HG03460 (cell line): ENCODE measurements at regions not wholly inside any gene's neighbourhood (a gene's known extent, or its start where the extent isn't known, plus 50 kb on each side); places are given as distances from the start of the nearest gene placed in this dataset.

ENCODE experiments used
- ATAC-seq: cut with Tn5 transposase; IDR thresholded peaks from one replicate; pipeline ENCODE4 v1.9.1; 2021; ENCODE audit not compliant: unreplicated experiment

DNA sequence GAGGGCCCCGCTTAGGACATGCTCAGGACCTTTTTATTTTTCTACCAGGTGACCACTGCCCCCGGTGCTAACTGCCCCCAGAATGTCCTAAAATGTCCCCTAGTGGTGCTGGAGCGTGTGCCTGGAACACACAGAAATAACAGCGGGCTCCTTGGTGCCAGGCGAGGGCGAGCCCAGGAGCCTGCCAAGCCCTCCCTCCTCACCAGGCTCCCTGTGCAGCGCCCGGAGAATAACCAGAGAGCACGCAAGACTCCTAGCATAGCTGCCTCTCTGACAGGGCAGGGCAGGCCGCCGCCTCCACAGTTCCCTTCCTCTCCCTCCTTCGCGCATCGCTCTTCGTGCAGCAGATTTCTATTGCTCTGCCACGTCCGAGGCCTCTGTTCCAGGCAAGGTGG, 84.3 kb upstream of the ZNF516 start:
- no peak for ATAC-seq

DNA sequence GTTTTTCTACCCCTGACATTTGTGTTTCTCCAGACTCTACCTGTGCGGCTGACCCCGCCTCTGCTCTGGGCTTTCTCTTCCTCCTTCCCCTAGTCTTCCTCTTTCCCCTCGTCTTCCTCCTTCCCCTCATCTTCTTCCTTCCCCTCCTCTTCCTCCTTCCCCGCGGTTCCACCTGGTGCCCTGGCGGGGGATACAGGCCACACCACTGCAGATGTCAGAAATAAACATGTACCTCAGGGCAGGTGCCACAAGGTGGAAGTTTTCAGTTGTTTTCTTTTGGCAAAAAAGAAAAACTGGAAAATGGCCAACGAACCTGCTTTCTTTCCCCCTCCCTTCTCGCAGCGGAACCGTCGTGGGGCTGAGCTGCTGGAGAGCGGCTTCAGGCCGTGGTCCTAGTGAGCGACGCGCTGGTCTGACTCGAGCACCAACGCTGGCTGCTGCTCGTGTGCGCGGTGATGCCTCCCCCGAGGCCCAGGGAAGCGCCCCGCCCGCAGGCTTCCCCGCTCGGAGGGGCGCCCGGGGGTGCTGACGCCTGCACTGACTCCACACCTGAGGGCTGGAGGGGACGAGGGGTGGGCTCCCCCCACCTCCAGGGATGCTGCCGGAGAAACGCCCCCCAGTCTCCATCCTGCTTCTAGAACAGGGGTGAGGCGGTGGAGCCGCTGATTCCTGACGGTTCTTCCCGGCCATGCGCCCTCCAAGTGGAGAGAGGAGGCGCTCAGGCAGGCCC, 83.7 kb upstream of the ZNF516 start:
- ATAC-seq = no peak

DNA sequence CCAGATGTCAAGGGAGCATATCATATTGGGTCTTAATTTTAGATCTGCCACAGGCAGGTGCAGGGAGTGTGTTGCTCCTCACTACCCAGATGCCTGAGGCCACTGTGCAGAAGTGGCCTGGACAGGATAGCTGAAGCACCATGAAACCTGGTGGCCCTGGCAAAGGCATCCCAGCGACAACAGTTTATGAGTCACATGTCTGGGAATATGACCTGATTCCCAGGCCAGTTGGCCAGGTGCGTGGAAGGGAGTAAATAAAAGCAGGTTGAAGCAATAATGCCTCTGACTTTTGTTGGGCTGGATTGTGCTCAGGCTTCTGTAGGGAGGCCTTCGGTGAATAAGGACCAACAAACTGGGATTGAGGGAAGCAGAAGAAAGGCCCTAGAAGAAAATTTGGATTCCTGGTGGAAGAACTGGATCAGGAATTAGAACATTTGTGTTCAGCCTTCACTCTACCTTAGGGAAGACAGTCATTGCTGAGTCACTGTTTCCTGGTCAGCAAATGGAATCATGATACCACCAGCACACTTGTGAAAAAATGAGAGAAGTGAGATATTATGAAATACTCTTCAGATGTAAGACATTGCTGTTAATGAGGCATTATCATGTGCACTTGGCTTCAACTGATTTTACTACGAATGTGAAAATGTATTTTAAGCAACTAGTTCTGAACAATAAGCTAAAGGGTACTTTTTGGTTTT, 78.4 kb upstream of the ZNF516 start:
- no peak for ATAC-seq

DNA sequence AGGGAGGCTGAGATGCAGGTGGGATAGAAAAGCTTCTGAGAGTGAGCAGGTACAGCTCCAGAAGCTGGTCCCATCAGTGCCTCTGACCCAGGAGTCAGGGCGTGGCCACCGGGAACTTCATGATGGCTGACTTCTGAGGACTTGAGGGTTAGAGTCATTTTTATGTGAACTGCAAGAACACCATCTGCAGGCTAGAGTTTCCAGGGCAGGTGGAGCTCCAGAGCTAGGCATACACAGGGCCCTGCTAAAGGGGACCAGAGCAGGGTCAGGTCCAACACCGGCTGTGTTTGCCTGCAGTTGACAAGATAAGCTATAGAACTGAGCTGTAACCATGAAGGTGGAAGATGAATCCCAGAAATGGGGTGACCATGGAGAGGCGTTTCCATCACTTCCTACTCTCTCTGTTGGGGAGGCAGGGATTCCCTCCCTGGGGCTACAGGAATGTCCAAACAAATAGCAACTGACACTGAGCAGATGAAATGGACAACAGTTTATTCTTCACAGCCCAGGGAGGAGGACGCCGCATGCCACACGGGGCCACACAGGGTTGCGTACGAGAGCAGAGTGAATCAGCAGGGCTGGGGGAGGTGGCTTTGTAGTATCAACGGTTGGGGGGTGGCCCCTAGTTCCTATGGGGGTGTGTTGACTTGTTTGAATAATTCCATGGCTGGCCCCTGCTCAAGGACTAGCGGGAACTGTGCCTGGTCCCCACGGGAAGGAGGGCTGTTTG, 77.6 kb upstream of the ZNF516 start:
- ATAC-seq = no peak

DNA sequence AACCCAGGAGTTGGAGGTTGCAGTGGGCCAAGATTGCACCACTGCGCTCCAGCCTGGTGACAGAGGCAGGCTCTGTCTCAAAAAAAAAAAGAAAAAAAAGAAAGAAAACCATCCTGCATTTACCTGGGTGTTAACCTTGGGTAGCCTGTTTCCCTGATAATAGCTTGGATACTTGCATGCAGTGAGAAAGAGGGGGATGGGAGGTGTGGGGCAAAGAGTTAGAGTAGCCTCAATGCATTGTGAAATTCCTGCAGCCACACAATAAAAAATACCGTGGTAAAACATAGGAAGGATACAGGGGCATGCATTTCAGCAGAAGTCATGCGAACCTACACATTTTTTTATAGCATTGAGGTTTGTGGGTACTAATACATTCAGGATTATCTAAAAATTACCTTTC, 76.6 kb upstream of the ZNF516 start:
- no peak for ATAC-seq

DNA sequence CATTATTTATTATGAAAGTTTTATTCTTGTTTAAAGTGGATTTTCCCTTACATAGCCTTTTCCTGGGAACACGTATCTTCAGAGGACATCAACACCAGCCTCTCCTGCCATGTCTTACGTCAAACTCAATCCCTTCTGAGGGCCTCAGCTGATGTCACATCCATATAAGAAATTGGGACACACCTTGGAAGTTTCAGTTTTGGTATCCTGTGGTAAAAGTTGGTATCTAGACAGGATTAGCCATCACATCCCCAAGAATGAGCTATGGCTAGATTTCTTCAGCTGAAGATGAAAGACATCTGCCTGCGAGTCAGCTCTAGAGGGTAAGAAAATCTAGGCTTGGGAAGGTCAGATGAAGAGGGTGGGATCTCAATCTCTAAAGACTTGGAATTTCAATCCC, 75.8 kb upstream of the ZNF516 start:
- ATAC-seq = no peak

DNA sequence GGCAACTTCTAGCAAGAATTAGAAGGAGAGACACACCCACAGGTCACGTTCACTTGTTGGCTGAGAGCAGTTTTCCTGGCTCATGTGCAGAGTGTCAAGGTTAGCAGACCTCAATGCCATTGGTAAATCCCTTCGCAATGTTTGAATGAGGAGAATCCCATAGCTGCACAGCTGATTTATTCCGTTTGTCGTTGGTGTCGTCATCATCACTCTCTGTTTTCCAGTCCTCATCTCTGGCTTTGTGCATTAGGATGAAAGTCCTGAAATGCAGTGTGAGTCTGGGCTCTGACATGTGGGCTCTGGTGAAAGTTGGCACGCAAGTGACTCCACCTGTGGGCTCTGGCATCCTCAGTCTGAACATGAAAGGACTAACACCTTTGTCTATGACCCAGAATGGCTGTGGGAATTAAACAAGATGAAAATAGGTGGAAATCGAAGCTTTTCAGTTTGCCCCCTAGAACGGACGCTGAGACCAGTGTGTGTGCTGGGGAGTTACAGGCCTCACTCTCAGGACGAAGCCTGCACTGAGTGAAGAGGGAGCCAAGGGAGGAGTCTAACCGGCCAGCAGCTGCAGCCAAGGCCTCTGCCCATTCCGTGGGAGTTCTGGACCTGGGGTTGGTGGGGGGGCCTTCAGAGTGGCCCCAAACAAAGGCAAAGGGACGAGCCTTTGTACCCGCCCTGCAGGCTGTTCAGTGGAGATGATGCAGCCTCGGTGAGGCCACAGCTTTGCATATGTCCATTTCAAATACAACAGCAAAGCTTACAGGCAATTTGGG, 74.8 kb upstream of the ZNF516 start:
- no peak for ATAC-seq

DNA sequence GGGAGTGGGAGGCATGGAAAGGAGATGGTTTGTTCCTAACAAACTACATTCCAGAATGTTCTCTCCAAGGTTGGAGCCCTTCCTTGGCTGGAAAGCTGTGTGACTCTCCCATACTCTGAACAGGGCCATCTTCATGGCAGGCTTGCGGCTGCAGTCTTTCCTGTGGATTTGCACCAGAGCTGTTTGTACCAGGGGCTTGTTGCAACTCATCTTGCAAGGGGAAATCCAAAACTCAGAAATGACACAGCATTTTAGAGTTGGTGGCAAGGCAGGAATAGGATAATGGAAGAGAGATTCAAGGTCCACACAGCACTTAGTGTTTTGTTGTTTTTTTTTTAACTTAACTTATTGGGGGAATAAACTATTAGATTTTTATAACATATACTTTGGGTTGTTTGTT, 73.7 kb upstream of the ZNF516 start:
- no peak for ATAC-seq

DNA sequence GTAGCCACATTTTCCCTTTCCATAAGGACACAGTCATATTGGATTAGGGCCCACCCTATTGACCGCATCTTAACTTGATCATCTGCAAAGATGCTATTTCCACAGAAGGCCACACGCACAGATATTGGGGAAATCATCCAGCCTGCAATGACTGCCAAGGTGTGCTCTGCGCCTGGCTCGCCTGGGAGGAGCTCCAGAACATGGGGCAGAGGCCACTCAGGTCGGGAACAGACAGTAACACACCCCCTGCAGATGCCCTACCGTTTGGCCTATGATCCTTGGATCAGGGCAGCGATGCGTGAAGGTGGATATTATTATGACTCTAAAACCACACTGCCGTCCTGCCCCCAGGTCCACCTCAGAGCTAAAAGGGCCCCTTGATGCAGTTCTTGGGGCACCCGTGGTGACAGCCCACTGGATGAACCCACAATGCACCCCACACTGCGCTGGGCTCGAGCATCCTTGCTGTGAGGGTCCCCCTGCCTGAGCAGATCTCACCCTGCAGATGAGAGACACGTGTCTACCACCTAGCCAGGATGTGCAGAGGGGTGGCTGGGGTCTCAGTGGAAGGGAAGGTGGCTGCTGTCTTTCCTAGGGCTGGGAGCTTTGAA, 72.9 kb upstream of the ZNF516 start:
- no peak for ATAC-seq

DNA sequence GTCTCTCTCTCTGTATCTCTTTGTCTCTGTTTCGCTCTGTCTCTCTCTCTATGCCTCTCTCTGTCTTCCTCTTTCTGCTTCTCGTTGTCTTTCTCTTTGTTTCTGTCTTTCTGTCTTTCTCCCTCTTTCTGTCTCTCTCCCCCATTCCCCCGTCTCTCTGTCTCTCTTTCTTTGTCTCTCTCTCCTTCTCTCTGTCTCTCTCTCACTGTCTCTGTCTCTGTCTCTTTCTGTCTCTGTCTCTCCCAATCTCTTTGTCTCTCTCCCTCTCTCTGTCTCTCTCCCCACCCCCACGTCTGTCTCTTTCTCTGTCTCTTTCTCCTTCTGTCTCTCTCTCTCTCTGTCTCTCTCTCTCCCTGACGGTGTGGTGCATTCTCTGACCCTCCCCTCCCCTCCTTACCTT, 71.9 kb upstream of the ZNF516 start:
- no peak for ATAC-seq

DNA sequence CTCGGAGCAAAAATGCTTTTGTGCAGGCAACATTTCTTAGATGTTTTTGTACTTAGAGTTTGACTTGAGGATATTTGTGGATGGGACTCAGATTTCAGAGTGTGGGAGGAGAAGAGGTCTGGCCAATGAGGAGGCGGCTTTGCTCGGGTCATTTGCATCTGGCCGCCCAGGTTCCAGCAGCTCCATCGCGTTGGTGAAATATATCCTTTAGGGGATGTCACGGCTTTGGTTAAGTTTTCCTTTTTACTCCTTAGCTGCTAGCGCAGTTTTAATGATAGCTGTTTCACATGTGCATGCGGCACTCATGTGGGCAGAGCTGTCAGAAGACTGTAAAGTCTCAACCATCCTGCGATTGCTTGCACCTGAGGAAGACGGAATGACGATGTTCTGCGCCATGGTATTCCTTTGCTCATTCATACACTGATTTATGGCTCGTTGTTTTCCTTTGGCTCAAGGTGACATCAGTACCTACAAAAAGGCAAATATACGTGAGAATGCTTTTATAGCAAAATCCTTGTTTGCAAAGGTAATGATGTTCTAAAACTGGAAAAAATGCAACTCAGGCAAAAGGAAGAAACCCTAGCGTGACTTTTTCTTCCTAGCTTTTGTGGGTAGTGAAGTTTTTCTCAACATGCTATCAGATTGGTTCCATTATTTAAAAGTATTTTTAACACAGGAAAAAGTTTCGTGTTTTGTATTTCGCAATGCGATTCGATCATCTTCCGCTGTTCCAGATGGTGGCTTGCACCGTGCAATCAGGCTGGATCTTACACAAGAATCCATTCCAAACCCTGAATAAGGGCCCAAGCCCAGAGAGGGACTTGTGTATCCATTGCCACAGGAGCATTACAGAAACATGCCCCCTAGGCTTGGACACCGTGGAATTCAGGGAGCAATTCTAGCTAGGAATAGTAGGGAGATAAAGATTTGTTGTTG, 70.5 kb upstream of the ZNF516 start:
- ATAC-seq = no peak

DNA sequence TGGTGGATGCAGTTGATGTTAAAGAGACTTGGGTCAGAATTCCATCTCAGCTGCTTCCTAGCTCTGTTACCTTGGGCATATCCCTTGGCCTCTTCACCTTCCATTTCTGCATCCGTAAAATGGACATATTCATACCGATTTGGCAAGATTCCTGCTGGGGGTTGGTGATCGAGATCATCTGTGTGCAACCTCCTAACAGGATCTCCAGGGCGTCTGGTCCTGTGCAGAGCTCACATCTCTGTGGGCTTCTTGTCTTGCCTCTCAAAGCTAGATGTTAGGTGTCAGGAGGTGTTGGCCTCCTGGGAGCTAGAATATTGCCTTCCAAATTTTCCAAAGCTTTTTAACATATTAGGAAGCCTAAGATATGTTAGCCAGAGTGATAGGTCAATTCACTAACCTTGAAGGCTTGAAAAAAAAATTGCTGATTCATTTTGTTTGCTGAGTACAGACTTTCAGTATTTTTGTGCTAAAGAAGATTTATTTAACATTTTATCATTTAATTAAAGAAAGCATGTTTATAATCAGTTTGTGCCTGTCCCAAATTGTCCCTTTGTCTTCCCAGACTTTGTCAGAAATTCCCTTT, 69.7 kb upstream of the ZNF516 start:
- ATAC-seq = no peak

DNA sequence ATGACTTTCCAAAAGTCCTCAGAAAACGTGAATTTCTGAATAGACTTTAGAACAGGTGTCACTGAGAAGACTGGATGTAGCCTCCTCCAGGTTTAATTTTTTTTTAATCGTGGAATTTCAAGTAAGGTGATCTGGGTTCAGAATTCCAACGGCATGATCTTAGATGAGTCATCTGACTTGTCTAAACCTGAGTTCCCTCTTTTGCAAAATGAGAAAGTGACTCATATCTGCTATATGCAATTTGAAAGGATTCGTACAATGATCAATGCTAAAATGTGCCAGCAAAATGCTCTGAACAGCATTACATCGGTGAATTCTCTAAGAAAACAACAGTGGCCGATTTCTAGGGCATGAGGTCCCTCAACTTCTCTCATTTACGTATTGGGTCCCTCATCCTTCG, 69.1 kb upstream of the ZNF516 start:
- no peak for ATAC-seq

DNA sequence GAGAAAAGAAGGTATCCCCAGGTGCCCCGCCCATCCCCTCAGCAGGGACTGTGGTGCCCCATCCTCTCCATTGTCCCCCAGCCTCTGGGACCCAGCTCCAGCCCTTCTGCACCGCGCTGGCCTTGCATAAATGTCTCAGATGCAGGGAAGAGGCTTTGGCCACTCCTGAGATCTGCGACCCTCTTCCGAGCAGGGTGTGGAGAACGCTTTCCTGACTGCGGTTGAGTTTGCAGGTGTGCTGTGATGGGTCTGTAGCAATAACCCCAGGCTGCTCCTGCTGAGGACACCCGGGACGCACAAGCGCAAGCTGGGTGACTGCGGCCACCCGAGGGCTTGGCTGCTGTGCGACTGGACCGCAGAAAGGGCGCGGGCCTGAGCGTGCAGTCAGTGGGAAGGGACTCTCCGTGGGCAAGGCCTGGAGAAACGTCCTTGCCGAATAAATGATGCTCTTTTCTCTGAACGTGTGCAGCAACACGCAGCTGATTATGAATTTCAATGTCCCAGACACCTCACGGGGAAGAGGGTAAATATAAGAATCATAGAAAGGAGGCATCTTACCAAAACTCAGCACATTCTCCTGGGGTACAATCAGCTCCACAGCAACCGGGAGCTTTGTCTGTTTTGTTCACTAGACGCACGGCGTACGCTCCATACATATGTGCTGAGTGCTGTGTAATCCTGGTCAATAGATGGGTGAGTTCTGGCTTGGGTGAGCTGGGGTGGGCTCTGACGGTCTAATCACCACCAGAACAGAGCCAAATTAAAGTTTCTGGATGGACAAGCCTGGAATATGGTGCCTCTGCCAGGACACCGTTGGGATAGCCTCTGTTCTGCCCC, 67.5 kb upstream of the ZNF516 start:
- ATAC-seq = no peak

DNA sequence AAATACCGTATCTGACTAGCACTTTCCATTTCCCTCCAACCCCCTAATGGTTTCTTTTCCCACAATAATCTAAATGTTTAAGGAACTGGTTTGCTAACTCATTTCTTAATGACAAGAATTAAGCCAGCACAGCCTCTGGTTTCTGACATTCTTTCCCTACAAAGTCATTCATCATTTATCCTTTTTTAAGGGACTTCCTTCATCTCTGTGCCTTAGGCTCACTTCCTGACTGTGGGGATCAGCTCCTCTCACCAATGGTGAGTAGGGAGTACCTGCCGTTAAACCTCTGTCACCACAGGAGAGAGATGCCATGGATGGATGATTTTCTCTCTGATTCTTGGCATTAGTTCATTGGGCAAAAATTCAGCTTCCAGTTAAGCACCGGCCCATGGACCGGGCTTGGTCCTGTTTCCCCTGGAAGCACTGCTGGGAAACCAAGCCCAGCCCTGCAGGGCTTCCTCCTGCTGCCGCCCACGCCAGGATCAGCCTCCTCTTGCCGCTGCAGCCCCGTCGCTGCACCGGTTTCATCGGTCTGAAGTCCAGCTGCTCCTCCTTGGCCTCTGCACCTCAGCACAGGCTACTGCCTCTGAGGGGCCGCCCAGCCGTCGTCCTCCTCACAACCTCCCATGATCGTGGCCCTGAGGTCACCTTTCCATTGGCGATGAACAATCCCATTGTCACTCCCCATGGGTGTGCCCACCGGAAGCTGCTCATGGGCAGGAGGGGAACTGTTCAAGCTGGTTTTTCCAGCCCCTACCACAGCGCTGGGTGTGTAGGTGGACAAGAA, 64.0 kb upstream of the ZNF516 start:
- ATAC-seq = no peak

DNA sequence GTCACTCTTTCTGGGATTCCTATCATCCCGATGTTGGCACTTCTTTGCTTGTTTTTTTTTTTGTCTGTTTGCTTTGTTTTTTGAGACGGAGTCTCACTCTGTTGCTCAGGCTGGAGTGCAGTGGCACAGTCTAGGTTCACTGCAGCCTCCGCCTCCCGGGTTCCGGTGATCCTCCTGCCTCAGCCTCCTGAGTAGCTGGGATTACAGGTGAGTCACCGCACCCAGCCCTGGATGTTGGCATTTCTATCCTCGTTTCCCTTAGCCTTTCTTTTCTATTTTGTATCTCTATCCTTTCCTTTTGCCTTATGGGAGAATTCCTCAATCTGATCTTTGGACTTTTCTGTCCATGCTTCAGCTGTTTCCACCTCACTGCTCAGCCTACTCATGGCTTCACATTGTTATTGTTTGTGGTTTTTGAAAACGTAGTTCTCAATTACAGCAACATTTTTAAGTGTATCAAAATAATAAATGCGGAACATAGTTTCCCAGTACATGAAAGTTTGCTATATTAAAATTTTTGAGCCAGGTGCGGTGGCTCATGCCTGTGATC, 62.1 kb upstream of the ZNF516 start:
- no peak for ATAC-seq

DNA sequence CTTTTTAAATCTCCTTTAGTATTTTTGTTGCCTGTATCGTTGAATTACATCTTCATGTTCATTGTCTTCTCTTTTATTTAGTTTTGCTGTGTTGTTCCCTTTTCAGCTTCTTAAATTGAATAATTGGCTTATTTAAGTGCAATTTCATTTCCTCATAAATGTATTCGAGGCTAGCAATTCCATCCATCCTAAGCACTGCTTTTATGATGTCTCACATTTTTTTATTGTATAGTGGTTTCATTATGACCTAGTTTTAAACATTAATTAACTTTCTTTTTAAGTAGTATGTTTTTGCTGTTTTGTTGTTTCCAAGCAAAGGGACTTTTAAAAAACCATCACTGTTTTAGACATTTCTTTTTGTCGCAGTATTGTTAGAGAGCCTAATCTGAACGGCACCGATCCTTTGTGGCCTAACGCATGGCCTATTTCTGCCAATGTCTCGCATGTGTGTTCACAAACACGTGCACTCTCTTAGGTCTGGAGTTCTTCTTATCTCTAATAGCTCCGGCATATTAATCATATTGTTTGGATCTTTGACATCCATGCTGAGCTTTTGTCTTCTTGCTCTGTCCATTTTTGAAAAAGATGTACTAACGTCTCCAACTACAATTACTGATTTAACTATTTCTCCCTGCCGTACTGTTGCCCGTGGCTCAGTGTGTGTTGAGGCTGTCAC, 59.6 kb upstream of the ZNF516 start:
- ATAC-seq = no peak
